ENCODE measurements at regions not wholly inside any gene's neighbourhood (a gene's known extent, or its start where the extent isn't known, plus 50 kb on each side); places are given as distances from the start of the nearest gene placed in this dataset.

DNA sequence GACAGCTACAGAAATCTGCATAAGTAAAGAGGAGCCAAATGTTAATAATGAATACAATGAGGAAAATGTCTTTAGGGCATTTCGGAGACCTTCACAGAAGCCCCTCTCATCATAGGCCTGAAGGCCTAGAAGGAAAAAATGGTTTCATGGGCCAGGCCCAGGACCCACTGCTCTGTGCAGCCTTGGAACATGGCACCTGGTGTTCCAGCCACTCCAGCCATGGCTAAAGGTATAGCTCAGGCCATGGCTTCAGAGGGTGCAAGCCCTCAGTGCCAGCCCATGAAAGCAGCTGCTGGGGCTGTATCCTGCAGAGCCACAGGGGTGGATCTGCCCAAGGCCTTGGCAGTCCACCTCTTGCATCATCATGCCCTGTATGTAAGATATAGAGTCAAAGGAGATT is 261.1 kb downstream of the SNCA start:
- TF ChIP-seq CTCF (IDR thresholded peaks at IDR 0.05) (no peak), POLR2A (IDR thresholded peaks at IDR 0.05) (no peak)

Measured in prostate gland (tissue), 2 donors.